Sigmoid colon (tissue), 4 donors: ENCODE measurements at regions not wholly inside any gene's neighbourhood (a gene's known extent, or its start where the extent isn't known, plus 50 kb on each side); places are given as distances from the start of the nearest gene placed in this dataset.

ENCODE experiments used
- POLR2AphosphoS5 ChIP-seq, 4 donors: sonication (generic); formaldehyde crosslinking; IDR thresholded peaks; one replicate each; pipeline ENCODE4 v1.6.1; 2017; ENCODE audit warnings: antibody characterized with exemption in 4 of 4
- TF ChIP-seq, protein P1 (sequence below), 4 experiments: fragments of 450-650 bp in 3 of 4; fragments of 200-600 bp in 1 of 4; IDR thresholded peaks; one replicate each; pipeline ENCODE4 v1.5.1; 2016 to 2019; ENCODE audit warnings: antibody characterized with exemption in 4 of 4, mild to moderate bottlenecking in 3 of 4, moderate library complexity in 2 of 4

DNA sequence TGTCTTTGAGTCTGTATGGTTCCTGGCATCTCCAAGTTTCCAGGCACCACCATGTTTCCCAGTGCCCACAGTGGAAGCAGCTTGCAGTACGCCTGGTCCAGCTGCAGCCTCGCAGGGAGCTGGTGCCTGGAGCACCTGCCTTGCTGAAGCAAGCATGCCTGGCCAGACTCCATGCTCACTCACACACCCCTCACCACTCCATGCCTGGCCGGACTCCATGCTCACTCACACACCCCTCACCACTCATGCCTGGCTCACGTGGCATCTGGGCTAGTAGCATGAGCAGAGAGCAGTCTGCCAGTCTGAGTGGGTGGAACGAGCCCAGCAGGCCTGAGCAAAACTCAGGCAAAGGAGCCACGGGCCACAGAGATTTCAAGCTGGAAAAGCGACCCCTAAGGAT lies 214.3 kb downstream of the TFAP2C start:
- TF ChIP-seq POLR2AphosphoS5 (IDR thresholded peaks at IDR 0.05) = no peak
- TF ChIP-seq, protein P1, sequence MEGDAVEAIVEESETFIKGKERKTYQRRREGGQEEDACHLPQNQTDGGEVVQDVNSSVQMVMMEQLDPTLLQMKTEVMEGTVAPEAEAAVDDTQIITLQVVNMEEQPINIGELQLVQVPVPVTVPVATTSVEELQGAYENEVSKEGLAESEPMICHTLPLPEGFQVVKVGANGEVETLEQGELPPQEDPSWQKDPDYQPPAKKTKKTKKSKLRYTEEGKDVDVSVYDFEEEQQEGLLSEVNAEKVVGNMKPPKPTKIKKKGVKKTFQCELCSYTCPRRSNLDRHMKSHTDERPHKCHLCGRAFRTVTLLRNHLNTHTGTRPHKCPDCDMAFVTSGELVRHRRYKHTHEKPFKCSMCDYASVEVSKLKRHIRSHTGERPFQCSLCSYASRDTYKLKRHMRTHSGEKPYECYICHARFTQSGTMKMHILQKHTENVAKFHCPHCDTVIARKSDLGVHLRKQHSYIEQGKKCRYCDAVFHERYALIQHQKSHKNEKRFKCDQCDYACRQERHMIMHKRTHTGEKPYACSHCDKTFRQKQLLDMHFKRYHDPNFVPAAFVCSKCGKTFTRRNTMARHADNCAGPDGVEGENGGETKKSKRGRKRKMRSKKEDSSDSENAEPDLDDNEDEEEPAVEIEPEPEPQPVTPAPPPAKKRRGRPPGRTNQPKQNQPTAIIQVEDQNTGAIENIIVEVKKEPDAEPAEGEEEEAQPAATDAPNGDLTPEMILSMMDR (IDR thresholded peaks at IDR 0.05) = no peak
